ENCODE measurements at regions not wholly inside any gene's neighbourhood (a gene's known extent, or its start where the extent isn't known, plus 50 kb on each side); places are given as distances from the start of the nearest gene placed in this dataset.
"Not testable (repeated sequence)": the region's sequence is repeated elsewhere in the genome, so short reads cannot be mapped to it uniquely, and the experiment has no call there.

- no peak for DNase-seq (ENCODE audit: low spot score)
These were observed 944.7 kb downstream of the MCTP2 start for GRCh38 chr15:95175914-95176658.

- DNase-seq (ENCODE audit: low spot score), result no peak
These were observed 945.6 kb downstream of the MCTP2 start for GRCh38 chr15:95176794-95177577.

GRCh38 chr15:95180530-95180929, 949.2 kb downstream of the MCTP2 start:
- no peak for DNase-seq (ENCODE audit: low spot score)

DNA sequence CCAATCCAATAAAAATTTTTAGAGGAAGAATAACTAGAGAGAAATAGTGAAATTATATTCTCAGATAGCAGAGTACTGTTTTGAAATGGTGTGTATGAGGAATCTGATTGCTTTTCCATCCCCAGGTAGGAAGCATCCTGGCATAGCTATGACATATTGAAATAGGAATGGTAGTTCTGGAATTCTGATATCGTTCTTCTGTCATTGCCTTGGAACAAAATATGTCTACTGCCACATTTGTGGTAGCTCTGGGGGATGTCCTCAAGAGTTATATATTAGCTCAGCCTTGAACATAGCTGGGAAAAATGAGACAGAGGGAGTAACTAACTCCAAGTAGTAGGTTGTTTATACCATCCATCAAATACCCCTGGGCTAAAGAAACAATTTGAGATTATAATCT, 950.7 kb downstream of the MCTP2 start:
- DNase-seq (ENCODE audit: low spot score), result no peak

DNA sequence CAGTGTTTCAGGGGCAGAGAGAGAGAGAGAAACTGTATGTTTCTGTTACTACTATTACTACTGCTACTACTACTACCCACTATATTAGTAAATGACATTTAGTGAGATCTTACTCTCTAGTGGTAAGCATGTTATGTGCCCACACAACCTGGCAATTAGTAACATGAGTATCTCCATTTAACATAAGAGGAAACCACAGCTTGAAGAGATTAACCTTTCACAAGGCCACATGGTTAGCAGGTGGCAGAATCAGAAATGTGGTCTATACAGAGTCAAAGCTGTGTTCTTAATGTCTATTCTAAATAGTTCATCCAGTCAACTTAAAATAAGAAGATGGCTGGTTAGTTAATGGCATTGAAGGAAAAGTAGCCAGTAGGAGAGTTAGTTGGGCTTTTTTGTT, 961.6 kb downstream of the MCTP2 start:
- no peak for DNase-seq (ENCODE audit: low spot score)

DNA sequence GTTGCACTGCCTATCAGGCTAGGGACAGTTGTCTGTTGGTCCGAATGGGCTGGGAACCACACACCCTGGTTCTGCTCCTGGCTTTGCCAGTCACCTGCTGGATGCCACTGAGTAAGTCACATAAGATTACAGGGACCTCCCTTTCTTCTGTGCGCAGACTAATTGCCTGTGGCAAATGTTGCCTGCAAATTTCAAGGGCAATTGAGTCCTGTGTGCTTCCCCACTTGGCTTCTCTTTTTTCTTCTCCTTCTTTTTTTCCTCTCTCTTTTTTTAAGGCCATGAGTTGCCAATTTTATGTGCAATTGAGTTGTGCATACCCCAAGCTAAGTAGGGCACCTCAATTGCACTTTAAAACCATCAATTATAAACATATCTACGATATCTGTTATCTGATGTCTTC, 963.4 kb downstream of the MCTP2 start:
- no peak for DNase-seq (ENCODE audit: low spot score)

DNA sequence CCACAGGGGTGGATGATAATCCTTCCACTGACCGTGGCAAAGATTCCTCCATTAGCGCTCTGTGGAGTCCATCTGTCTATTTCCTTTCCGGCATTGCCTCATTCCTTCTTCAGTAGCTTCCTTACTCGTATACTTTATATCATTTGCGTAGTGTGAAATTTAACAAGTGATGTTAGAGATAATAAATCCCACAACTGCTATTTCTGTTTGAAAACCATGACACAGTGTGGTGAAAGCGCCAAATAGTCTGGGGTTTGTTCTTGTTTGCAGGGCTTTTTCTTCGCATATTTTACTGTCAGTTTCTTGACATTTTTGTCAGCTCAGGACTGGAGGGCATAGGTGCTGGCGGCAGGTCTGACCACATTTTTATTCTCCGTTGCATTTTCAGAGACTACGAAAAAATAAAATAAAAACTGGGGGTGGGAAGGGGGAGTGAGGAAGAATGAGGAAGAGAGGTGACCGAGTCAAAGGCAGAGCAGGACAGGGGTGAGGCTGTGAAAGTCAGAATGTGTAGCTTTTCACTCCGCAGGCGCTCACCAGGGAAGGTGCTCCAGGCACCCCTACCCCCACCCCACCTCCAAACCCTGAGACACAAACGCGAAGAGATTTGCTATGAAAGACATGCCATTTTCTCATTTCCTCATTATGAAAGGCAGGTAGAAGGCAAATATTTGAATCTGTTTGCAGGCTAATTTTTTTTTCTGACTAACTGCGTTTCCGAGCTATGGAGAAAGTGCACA, 965.0 kb downstream of the MCTP2 start:
- DNase-seq (ENCODE audit: low spot score), result no peak

- DNase-seq (ENCODE audit: low spot score), result no peak
These were observed 971.4 kb downstream of the MCTP2 start for GRCh38 chr15:95202569-95203349.

DNA sequence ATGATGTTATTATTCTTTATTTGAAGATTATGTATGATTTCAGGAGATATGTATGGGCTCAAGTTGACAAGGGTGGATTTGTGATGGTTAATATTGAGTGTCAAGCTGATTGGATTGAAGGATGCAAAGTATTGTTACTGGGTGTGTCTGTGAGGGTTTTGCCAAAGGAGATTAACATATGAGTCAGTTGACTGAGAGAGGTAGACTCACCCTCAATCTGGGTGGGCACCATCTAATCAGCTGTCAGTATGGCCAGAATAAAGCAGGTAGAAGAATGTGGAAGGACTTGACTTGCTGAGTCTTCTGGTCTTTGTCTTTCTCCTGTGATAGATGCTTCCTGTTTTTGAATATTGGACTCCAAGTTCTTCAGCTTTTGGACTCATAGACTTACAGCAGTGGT, 973.7 kb downstream of the MCTP2 start:
- DNase-seq (ENCODE audit: low spot score), result no peak

DNA sequence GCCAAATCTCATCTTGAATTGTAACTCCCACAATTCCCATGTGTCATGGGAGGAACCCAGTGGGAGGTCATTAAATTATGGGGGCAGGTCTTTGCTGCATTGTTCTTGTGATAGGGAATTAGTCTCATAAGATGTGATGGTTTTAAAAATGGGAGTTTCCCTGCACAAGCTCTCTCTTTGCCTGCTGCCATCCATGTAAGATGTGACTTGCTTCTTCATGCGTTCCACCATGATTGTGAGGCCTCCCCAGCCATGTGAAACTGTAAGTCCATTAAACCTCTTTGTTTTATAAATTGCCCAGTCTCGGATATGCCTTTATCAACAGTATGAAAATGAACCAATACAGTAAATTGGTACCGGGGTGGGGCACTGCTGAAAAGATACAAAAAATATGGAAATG, 974.5 kb downstream of the MCTP2 start:
- DNase-seq (ENCODE audit: low spot score), result not testable (repeated sequence)

DNA sequence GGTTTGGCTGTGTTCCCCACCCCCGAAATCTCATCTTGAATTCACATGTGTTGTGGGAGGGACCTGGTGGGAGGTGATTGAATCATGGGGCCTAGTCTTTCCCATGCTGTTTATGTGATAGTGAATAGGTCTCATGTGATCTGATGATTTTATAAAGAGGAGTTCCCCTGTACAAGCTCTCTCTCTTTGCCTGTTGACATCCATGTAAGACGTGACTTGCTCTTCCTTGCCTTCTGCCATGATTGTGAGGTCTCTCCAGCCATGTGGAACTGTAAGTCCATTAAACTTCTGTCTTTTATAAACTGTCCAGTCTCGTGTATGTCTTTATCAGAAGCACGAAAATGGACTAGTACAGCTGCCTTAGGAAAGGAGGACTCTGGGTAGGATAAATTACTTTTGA, 976.7 kb downstream of the MCTP2 start:
- DNase-seq (ENCODE audit: low spot score), result no peak

DNA sequence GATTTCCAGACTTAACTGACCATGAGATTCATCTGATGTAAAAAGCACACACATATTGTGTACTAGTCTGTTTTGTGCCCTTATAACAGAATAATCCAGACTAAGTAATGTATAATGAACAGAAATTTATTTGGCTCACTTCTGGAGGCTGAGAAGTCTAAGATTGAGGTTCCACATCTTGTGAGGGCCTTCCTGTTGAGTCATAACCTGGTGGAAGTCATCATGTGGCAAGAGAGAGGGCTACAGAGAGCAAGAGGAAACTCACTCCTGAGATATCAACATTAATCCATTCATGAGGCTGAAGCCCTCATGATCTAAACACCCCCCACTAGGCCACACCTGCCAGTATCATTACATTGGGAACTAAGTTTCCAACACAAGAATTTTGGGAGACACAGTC, 977.6 kb downstream of the MCTP2 start:
- no peak for DNase-seq (ENCODE audit: low spot score)

- DNase-seq (ENCODE audit: low spot score), result no peak
These were observed 979.1 kb downstream of the MCTP2 start for GRCh38 chr15:95210436-95210981.

GRCh38 chr15:95215017-95215416, 983.7 kb downstream of the MCTP2 start:
- no peak for DNase-seq (ENCODE audit: low spot score)

DNA sequence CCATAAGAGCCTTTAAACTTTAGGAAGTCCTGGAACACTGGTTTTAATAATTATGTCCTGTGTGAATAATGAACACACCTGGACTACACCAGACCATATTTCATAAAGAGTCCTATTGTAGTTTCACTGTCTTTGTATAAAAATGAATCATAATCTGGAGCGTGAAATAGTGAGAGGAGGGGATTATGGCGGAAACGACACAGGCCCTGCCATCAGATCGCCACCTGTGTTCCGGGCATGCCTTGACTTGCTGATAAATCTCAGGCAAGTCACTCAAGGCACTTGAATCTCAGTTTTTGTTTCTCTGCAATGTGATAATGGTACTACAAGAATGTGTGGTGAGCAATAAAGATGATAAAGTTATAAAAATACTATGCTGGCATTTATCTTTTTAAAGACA, 995.5 kb downstream of the MCTP2 start:
- DNase-seq (ENCODE audit: low spot score), result no peak

- no peak for DNase-seq (ENCODE audit: low spot score)
These were observed 995.9 kb downstream of the MCTP2 start for GRCh38 chr15:95227235-95227634.

DNA sequence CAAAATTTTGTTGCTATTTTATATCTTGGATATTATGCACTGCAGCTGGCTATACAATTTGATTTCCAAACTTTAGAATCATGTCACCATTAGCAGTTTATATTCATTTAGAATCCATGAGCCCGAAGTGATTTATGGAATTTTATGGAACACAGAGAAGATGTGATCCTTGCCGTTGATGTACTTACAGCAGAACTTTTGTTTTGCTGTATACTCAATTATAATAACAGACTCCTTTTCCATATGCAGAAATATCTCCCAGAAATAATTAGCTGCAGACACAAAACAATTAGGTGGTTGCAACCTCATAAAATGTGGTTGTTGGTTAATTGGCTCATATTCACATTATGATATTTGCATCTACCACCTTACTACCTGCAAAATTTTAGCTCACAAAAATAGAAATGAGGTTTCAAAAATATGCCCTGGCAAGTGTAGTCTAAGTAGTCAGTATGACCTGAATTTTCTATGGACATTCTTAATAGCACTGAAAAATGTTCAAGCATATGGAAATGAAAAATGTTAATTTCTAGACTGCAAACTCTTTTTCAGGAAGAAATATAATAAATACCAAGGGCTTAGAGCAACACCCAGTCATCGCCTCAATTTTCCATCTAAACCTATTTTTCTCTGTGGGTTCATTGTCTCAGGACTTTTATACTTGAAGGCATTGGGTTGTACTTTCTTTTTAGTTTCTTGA, 997.6 kb downstream of the MCTP2 start:
- no peak for DNase-seq (ENCODE audit: low spot score)

- DNase-seq (ENCODE audit: low spot score), result no peak
These were observed 1003.7 kb downstream of the MCTP2 start for GRCh38 chr15:95235033-95235432.

DNA sequence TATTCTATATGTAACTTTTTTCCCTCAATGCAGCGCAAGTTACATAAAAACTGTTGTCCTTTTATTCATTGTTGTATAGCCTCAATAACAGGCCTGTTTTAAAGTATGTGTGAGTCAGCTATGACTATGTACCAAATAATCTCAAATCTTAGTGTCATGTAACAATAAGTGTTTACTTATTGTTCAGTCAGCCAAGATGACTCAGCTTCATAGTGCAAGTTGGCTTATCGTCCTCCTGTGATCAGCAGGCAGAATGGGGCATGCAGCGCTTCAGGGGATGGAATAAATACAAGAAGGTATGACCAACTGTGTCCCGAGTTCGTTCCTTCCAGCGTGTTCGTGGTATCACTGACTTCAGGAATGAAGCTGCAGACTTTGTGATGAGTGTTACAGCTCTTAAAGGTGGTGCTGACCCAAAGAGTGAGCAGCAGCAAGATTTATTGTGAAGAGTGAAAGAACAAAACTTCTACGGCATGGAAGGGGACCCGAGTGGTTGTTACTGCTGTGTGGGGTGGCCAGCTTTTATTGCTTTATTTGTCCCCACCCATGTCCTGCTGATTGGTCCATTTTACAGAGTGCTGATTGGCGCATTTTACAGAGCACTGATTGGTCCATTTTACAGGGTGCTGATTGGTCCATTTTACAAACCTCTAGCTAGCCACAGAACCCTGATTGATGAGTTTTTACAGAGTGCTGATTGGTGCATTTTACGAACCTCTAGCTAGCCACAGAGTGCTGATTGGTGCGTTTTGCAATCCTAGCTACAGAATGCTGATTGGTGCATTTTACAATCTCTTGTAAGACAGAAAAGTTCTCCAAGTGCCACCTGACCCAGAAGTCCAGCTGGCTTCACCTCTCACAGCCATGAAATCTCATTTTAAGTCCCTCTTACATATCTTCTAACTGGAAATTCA, 1016.0 kb downstream of the MCTP2 start:
- DNase-seq (ENCODE audit: low spot score), result no peak

- DNase-seq (ENCODE audit: low spot score), result no peak
These were observed 1018.2 kb downstream of the MCTP2 start for GRCh38 chr15:95249524-95249923.

Data from germinal center (tissue), 1 donor.